GM18909 (cell line): ENCODE measurements at regions not wholly inside any gene's neighbourhood (a gene's known extent, or its start where the extent isn't known, plus 50 kb on each side); places are given as distances from the start of the nearest gene placed in this dataset.
"Not testable (repeated sequence)": the region's sequence is repeated elsewhere in the genome, so short reads cannot be mapped to it uniquely, and the experiment has no call there.

Experiments used
- ATAC-seq: cut with Tn5 transposase; IDR thresholded peaks from one replicate; pipeline ENCODE4 v1.9.1; 2021; ENCODE audit warnings: mild to moderate bottlenecking; ENCODE audit not compliant: unreplicated experiment, poor library complexity

DNA sequence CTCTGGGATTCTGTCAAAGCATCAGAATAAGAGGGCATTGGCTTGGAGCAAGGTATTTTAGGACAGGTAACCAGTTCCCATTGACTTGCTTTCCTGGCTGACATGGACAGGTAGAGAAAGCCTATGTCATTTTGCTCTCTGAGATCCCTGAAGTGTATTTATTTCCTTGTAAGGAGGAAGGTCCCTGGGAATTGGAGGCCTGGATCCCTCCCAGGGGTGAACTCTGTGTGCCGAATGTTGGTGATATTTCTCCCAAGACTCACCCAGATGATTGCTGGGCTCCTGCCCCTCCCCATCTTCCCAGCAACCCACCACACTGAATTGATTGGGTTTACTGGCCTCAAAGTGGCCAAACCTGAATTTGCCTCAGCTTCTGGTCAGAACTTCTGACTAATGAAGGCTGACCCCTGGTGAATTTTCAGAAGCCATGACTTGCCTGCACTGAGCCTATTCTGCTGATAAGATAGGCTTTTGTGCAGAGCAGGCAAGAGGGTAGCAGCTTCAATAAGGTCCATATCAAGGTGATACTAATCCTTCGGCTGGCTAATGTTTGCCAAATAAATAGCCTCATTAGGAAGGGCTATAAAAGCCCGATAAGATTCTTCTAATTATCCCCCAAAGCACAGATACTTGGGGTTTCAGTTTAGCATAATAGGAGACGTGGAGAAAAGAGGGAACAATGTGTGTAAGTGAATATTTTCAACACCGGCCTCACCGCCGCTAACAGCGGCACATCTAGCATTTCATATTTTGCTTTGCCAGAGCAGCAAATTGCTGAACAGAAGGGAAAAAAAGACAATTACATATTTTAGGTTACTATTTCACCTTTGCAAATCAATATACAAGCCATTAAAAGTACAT is 152.9 kb upstream of the PITX1 start:
- ATAC-seq, result no peak

- no peak for ATAC-seq
Observed at GRCh38 chr5:135185481-135186065, 151.5 kb upstream of the PITX1 start.

- no peak for ATAC-seq
Observed at GRCh38 chr5:135184646-135185045, 150.6 kb upstream of the PITX1 start.

- no peak for ATAC-seq
Observed at GRCh38 chr5:135183464-135183863, 149.4 kb upstream of the PITX1 start.

DNA sequence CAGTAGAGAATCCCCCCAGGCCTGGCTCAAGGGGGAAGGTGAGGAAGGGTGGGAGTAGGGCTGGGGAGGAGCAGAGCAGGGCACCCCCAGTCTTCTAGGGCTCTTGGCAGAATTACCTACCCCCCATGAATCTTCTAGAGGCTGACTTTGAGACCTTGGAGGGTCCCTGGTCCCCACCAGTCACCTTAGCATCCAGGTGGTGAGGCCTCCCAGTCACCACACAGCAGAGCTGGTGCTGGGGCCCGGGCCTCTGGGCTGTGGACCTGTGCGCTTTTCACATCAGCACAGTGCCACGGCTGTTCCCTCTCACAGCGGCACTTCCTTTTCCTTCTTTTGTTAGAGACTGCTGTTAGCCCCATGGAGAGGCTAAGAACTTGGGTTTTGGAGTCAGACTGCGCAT is 148.6 kb upstream of the PITX1 start:
- no peak for ATAC-seq

DNA sequence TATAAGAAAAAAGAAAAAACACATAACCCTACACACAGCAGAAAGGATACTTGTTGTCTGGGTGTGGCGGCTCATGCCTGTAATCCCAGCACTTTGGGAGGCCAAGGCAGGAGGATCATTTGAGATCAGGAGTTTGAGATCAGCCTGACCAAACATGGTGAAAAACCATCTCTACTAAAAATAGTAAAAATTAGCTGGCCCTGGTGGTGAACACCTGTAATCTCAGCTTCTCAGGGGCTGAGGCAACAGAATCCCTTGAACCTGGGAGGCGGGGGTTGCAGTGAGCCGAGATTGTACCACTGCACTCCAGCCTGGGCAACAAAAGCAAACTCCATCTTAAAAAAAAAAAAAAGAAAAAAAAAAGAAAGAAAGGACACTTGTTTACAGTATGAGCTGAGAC is 147.6 kb upstream of the PITX1 start:
- ATAC-seq, result no peak

DNA sequence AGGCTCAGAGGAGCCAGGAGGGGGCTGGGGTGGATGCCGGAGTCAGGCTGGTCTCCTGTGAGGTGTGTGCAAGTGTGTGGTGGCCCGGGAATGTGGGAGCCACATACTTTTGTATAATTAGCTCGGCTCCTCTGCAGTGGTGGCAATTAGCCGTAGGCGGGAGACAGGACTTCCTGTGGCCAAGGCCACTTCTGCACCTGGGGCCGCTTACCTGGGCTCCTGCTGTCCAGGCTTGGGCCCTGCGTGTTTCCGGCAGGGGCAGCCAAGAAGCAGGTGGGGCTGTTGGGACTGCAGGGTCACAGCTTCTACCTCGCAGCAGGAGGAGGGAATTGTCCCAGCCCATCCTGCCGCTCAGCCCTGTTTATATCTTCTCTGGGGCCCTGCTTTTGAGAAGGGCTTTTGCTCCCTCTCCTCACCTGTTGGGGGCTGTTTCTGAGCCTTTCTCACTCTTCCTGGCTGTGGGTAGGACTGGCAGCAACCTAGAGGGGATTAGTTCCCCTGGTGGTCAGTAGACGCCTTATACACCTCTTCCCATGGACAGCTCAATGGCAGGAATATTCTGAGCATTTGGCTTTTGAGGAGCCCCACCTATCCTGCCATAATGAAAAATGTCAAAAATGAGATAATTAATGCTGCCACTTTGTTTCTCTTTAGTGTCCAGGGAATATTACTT is 145.4 kb upstream of the PITX1 start:
- ATAC-seq, result no peak

GRCh38 chr5:135178476-135179155 is 144.6 kb upstream of the PITX1 start:
- no peak for ATAC-seq

DNA sequence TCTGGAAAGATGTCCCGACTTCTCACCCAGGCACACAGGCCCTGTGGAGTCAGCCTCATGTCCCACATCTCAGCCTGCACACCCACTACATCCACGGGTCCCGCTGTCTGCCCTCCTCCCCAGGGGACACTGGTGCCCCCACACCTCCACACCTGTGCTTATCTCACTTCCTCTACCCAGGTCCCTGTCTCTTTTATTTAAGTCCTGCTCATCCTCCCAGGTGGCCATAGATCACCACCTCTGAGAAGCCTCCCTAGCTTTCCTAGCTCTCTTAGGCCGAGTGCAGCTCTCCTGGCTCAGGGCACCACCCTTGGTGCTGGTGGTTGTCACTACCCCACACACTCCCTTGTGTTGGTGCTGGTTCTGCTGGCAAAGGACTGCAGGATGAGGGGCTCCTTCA is 143.6 kb upstream of the PITX1 start:
- no peak for ATAC-seq

DNA sequence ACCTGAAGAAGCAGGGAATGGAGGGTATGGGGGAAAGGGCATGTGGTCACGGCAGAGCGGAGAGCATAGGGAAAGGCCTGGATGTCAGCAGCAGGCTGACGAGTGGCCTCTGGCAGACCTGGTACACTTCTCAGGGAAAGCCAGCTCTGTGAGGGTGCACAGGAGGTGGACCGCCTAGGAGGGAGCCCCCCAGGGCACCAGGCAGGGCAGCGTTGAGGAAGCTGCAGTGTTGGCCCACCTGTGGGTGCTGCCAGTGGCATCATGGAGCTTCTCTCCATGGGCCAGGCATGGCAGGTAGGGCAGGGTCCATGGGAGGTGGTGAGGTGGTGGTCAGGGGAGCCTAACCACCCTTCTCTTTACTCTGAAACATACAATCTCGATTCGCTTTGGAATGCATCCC is 143.0 kb upstream of the PITX1 start:
- ATAC-seq, result no peak

DNA sequence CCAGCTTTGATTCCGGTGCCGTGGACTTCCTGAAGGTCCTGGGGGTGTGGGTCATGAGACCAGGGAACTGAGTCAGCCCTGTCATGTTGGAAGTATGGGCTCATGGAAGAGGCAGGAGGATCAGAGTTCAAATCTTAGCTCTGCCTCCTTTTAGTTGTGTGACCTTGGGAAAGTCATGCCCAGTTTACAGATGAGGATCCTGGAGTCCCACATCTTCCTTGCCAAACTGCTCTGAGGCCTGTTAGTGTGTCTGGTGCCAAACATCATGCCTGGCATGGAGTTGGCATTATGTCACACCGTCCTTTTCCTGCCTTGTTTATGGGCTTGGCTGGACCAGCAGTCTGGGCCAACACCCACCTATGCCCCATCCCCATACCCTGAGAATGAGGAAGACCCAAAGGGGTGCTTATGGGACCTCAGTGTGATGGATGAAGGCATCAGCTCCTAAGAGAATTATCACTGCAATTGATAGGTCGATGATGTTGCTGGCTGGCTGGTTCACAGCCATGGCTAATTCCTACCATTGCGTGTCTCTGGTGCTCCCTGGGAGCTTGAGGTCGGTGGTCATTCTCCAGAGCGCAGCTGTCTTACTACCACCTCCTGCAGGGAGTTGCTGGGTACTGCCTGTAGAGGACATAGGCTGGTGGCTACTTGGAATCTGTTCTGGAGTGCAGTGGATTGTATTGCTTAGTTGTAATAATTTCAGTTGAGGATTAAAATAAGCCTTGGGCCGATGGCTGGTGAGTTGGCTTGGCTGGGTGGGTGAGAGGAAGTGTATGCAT is 140.5 kb upstream of the PITX1 start:
- ATAC-seq, result no peak

DNA sequence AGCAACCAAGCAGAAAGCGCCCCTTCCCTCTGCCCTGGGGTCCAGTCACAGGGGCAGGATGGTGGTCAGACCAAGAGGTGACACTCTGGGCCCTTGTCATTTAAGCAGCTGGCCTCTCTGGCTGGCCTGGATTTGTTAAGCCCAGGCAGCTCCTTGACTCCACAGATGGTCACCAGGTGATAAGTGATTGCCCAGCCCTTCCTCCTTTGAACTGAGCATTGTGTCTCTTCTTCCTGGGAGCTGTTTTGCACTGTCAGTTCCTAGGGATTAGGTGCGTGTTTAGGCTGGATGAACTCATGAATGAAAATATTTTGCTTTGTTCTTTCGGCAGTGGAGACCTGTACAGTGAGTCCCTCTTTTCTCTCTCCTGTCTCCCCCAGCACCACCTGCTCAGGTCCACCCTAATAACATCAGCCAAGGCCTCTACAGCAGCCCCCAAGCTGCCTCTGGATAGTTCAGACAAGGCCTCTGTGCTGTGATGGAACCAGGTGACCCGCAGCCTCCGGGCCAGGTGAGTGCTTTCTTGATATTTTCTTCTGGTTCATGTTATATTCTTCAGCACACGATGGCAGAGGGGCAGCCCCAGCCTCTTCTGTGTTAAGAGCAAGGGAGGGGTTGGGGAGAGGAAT is 139.7 kb upstream of the PITX1 start:
- no peak for ATAC-seq

DNA sequence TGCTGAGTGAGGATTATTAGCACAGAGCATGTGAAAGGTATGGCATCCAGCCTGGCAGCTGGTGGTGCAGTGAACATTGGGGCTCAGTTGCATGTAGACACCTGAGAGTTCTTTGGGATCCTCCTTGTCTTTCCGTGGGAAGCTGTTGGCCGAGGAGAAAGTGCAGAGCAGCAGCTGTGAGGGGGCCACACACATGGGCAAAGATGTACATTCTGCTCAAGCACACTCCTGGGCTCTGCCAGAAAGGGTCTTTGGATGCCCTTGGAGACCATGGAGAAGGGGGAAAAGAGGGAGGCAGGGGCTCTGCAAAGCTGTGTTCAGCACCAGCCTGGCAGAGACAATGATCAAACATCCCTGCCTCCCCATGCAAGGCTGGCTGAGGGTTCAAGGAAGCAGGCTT is 138.7 kb upstream of the PITX1 start:
- no peak for ATAC-seq

DNA sequence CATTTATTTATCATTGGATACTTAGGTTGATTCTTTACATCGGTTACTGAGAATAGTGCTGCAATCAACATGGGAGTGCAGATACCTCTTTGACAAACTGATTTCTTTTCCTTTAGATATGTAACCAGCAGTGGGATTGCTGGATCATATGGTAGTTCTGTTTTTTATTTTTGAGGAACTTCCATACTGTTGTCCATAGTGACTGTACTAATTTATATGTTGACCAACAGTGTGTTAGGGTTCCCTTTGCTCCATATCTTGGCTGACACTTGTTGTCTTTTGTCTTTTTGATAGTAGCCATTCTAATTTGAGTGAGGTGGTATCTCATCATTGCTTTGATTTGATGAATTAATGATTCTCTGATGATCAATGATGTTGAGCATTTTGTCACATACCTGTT is 137.3 kb upstream of the PITX1 start:
- ATAC-seq, result no peak

GRCh38 chr5:135170500-135170899 is 136.5 kb upstream of the PITX1 start:
- no peak for ATAC-seq

GRCh38 chr5:135169753-135170152 is 135.7 kb upstream of the PITX1 start:
- ATAC-seq, result no peak

- no peak for ATAC-seq
Observed at GRCh38 chr5:135167634-135168033, 133.6 kb upstream of the PITX1 start.

- not testable (repeated sequence) for ATAC-seq
Observed at GRCh38 chr5:135164873-135165614, 131.0 kb upstream of the PITX1 start.

DNA sequence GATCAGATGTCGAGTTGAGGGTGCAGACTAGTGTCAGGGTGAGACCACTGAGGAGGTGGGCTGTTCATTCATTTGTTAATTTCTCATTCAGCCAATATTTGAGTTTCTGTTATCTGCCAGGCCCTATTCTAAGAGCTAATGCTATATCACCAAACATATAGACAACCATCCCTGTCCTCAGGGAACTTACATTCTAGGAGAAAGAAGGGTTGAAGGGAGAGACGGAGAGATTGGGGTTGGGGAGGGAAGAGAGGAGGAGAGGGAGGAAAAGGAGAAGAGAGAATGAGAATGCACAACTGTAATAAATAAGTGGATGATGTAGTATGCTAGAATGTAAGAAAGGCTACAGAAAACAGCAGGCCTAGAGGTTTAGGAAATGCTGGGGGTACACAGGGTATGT is 129.9 kb upstream of the PITX1 start:
- ATAC-seq, result no peak
